Limb (tissue), 2 donors: ENCODE measurements at regions not wholly inside any gene's neighbourhood (a gene's known extent, or its start where the extent isn't known, plus 50 kb on each side); places are given as distances from the start of the nearest gene placed in this dataset.
"Not testable (repeated sequence)": the region's sequence is repeated elsewhere in the genome, so short reads cannot be mapped to it uniquely, and the experiment has no call there.

Experiments
- DNase-seq, 2 donors: peaks; one replicate each; pipeline ENCODE4 v3.0.0-alpha.2; 2016; ENCODE audit errors: extremely low spot score in 2 of 2

DNA sequence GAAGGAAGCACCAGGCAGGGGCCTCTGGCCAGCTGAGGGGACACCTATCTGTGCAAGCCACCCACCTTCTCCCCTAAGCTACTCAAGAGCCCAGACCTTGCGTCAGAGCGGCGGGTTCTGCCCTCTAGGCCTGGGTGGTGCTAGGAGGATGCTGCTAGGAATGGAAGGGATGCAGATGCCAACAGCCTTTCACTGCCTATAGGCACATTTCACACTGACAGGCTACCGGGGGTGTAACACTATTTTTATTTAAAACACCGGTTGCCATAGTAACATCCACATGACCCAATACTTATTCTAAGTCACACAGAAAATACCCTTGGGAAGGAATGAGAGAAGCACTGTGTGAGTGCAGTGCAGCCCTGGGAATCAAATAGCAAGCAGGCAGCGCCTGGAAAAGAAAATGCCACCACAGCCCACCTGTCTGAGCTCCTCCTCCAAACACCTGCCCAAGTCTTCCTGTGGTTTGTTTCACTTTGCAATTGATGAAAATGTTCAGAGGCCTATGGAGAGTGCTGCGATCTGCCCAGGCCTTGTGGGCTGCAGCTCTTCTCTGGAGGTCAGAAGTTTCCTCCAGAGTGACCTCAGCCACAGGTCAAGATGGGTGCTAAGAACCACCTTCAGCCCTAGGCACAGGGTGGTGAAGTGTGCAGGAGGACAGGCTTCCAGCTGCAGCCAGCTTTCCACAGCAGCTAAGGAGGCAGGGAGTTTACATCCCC lies 113.5 kb upstream of the TOPAZ1 start:
- DNase-seq, result no peak

DNA sequence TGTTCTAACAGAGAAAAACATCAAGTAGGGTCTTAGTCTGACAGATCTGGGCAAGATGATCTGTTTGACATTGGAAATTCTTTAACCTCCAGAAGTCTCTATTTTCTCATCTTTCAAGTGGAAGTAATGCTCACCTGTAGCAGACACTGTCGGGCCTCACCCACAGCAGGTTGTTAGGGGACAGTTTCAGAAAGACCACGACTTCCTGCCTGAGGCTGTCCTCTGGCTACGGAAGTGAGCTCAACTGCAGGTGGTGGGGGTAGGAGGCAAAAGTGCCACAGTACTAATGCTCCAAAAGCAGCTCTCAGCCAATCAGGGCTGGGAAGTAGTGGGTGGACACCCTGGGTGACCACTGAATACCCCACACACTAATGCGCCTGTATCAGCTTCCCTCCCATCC lies 111.4 kb upstream of the TOPAZ1 start:
- DNase-seq, result no peak

DNA sequence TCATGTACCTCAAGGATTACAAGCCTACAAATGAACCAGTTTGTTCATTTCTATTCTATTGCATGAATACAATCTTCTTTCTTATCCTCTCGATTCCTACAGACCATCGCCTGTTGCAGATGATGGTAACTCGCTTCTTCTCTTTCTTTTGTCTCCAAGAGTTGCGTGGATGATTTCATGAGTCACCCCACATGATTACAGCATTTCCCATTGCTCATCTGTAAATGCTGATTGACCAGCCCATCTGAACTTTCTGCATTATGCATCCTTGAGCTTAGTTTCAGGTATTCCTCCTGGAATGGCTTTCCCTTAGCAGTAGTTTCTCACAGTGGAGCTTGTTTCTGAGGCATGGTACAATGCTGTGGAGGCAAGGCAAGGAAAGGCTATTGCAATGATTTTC lies 109.6 kb upstream of the TOPAZ1 start:
- no peak for DNase-seq

DNA sequence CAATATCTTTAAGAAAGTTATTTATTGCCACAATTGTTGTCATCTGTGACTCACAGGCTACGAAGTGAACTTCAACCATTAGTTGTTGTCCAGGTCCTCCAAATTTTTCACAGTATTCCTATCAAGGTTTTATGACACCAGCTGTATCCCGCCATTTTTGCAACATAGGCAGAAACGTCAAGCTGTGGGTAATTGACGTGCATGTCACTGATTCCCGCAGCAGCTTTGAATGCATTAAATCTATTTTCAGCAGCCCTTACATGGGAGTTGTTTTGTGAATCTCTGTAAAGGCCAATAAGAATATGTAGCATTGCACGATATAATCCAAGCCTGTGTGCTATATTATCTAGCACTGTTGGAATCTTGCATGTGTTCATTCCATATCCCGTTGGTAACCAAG lies 109.1 kb upstream of the TOPAZ1 start:
- DNase-seq, result no peak

DNA sequence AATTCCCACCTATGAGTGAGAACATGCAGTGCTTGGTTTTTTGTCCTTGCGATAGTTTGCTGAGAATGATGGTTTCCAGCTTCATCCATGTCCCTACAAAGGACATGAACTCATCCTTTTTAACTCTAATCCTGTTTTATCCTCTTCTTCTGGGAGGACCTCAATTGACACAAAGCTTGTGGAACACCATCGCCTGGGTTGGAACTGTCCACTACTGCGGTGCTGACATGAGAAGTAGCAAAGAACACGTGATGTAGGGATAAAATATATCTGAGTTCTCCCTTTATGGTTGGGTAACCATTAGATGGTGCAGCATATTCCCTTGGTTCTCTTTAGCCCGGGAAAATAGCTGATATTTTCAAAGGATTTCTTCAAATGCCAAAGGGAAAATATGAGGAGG lies 105.3 kb upstream of the TOPAZ1 start:
- DNase-seq, result no peak

DNA sequence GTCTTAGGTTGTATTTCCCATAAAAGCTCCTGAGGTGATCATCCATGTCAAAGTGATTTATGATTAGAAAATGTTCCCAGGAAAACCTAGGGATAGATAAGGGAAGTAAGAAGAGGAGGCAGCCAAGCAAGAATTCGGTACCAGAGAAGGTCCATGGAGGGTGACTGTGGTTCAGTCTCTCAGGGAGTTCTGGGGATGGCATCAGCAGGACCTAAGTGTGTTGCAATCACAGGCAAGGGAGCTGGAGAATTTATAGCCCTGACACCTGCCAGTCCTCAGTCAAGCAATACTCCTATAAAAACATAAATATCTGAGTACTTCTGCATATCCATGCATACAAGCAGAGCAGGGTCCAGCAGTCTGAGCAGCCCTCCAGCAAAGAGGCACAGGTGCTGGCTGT lies 95.6 kb upstream of the TOPAZ1 start:
- no peak for DNase-seq

DNA sequence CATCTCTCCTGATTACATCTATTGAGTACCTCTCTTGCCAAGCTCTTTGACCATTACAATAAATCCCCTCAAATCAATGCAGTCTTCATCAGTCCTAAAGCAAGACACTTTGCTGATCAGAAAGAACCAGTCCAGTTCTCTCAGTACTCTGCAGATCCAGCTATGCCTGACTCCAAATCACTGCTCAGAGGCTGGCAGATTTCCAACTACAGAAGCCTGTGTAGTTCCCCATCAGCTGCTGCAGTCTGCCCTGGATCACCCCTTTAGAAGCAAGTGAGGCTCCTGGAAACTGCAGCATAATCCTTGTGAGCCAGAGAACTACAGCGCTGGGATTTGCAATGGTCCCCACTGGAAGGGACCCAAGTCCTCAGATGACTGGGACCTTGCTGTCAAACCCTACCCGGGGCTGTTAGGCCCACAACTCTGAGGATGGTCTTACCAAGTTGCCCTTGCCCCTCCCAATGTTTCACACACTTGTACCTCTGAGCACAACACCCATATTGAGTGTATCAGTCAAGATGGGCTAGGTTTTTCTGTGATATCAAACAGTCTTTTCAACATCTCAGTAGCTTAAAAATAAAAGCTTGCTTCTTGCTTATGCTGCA lies 81.9 kb upstream of the TOPAZ1 start:
- no peak for DNase-seq

DNA sequence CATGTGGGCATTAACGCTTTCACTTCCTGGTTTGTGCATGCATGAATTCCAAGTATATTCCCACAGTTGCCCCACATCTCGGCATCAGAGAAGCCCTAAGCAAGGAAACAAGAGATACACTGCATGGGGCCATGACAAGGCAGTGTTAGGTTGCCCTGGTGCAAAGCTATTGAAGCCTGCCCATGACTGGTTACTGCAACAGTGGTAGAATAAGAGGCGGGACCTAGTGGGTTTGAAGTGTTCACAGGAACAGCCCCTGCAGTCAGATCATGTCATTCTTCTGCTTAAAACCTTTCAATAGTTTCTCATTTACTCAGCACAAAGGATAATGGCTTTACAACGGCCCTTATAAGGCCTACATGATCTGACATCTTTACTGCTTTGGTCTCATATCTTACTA lies 80.9 kb upstream of the TOPAZ1 start:
- DNase-seq, result no peak

DNA sequence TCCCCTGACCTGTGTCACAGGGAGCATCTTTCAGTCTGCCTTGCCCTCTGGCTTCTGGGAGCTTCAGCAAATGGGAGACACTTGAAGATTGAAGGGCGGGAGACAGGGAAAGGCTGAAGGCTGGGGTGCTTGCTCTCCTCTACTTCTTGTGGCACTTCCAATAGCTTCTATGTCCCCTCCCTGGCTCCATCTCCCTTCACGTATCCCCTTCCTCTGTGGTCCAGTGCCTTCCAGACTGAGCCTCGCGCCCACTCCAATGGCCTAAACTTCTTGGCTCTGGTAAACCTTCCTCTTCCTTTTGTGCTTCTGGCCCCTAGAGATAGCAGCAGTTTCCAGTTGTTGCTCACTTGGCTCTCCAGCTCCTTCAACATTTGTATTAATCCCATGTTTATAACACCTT lies 69.8 kb upstream of the TOPAZ1 start:
- DNase-seq, result no peak

DNA sequence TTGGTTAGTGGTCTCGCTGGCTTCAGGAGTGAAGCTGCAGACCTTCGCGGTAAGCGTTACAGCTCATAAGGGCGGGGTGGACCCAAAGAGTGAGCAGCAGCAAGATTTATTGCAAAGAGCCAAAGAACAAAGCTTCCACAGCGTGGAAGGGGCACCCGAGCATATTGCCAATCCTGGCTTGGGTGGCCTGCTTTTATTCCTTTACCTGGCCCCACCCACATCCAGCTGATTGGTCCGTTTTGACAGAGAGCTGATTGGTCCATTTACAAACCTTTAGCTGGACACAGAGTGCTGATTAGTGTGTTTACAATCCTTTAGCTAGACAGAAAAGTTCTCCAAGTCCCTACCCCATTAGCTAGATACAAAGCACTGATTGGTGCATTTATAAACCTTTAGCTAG lies 69.0 kb upstream of the TOPAZ1 start:
- not testable (repeated sequence) for DNase-seq

DNA sequence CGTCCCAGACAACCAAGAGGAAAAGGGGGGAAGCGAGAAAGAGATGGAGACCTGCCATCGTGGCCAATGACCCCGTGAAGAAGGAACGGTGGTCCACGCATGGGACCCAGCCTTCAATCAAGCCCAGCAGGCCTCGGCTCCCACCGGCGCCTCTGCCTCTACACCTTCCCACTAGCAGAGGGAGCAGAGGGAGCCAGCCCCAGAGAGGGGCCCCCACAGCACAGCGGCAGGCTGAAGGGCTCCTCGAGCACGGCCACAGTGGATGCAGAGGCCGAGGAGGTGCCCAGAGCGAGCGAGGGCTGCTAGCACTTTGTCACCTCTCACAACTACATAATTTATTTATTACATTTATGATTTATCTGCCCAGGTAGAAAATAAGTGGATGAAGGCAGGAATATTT lies 68.4 kb upstream of the TOPAZ1 start:
- DNase-seq, result no peak

DNA sequence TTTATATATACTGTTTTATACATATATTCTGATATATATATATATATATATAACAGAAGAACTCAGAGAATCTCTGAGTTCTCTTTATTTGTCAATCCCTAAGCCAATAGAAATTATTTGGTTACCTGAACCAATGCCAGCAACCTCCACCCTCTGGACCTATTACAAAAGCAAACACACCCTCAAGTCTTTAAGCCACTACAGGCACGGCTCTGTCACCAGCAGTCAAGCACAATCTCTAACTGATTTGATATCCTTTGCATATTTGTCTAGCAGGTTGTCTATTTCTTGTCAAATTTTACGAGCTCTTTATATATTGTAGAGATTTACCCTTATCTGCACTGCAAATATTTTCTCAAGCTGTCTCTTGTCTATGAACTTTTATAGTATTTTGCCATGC lies 66.6 kb upstream of the TOPAZ1 start:
- no peak for DNase-seq

DNA sequence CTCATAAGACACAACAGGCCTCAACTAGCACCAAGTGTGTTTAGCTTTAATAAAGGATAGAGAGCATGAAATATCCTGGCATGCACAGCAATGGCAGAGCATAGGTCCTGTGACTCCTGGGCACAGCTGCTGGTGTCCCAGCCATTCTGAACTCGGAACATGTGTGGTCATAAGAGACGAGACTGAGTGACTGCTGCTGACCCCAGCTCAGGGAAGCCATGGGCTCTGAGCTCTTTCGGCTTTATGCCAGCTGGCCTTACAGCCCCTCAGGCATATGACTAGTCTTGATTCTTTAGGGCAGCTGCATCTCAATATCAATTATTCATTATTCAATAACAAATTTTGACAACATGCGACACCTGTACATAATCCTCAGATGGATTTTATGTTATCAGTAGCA lies 62.4 kb upstream of the TOPAZ1 start:
- DNase-seq, result peak in 1 of 2 donors; percentile 3

DNA sequence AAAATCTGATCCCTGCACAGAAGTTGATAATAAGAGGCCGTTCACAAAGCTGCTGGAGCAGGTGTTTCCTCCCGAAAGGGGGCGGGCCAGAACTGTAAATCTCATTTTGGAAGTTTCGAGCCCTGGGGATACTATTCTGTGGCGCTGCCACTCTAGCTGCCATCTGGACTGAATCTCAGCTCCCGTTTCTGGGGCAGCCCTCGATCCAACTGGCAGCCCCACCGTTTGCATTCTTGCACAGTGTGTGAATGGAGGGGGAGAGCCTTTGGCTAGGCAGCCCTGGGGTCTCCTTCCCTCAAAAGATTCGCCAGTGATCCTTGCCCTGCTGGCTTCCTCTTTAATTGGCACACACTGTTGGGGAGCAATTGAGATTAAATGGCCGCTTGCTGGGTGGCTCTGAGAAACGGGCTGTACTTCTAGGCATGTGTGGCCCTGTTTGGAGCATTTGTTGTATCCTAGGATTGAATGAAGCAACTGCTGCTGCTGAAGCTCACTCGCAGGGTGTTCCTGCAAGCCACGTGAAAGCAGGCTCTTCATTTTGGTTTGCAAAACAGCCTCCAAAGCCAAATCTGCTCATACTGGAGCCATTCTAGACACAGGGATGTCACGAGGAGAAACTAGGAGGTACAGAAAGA lies 57.2 kb upstream of the TOPAZ1 start:
- DNase-seq, result peak; percentile 37 to 49

DNA sequence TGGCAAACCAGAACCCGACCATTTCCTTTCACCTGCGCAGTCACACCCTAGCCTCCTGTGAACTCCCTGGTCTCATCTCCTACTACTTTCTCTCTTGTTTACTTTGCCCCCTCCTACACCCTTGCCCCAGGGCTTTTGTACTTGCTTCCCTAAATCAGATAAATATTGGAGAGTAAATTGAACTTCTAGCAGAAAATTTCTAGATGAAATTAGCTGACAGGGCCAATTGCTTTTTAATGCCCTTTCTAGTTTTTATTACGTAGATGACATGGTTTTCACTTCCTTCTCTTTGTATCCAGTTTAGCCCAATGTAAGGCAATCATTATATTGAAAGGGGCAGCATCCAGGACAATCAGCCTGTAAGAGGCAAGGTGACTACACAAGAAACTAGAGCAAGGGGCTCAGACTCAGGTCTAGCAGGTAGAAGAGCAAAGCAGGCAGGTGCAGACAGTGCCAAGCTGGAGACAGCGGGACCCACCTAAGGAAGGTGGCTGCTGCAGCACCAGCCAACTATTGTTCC lies 56.2 kb upstream of the TOPAZ1 start:
- no peak for DNase-seq

DNA sequence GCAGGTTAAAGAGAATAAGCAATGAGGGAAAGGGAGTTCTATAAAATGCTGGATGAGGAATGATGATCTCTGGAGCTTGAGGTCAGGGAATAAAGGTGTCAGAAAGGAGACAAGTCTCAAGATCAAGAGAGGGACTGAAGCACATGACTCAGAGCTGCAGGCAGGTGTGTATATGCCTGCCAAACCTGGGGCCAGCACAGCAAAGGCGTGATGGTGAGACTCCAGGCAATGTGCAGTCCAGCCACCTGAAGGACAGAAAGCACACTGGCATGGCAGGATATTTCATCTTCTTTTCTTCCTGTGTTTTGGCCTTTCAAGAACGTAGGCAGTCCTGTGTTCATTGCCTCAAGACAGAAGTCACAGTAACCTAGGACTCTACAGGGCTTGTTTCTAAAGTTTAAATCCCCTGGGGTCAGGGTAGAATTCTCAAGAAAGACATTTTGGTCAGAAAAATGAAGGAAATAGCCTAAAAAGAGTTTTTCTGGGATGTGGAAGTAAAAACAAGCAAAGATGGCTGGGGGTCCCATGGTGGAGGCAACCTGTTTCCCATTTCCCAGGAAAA lies 55.5 kb upstream of the TOPAZ1 start:
- no peak for DNase-seq

DNA sequence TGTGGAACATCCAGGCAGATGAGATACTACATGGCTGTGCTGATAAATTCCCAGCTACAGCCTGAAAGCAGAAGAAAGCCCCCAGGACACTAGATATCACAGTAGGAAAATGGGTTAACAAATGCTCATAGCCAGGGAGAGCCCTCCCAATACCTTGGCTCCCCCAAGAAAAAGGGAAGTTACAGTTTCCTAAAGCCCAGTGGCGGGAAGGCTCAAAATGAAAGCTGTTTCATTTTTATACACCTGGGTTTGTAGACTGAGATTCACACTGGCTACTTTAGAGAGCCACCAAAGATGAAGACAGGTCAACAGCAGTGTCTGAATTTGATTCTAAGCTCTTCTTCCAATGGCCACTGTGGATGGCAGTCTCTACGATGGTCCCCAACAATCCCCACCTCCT lies 55.0 kb upstream of the TOPAZ1 start:
- DNase-seq, result no peak
